ENCODE measurements at regions not wholly inside any gene's neighbourhood (a gene's known extent, or its start where the extent isn't known, plus 50 kb on each side); places are given as distances from the start of the nearest gene placed in this dataset.
"Not testable (repeated sequence)": the region's sequence is repeated elsewhere in the genome, so short reads cannot be mapped to it uniquely, and the experiment has no call there.

- DNase-seq (ENCODE audit: low spot score) = no peak
Measured at GRCh38 chr4:187484186-187484585, 511.4 kb upstream of the ZFP42 start.

- DNase-seq (ENCODE audit: low spot score) = no peak
Measured at GRCh38 chr4:187485676-187486075, 509.9 kb upstream of the ZFP42 start.

GRCh38 chr4:187491286-187491685 is 504.3 kb upstream of the ZFP42 start:
- no peak for DNase-seq (ENCODE audit: low spot score)

GRCh38 chr4:187491959-187492358 is 503.6 kb upstream of the ZFP42 start:
- no peak for DNase-seq (ENCODE audit: low spot score)

- DNase-seq (ENCODE audit: low spot score) = no peak
Measured at GRCh38 chr4:187493661-187494060, 501.9 kb upstream of the ZFP42 start.

- DNase-seq (ENCODE audit: low spot score) = no peak
Measured at GRCh38 chr4:187499956-187500355, 495.6 kb upstream of the ZFP42 start.

GRCh38 chr4:187500796-187501195 is 494.8 kb upstream of the ZFP42 start:
- no peak for DNase-seq (ENCODE audit: low spot score)

- no peak for DNase-seq (ENCODE audit: low spot score)
Measured at GRCh38 chr4:187501731-187502130, 493.8 kb upstream of the ZFP42 start.

GRCh38 chr4:187504974-187505797 is 490.4 kb upstream of the ZFP42 start:
- no peak for DNase-seq (ENCODE audit: low spot score)

- DNase-seq (ENCODE audit: low spot score) = not testable (repeated sequence)
Measured at GRCh38 chr4:187505798-187506141, 489.8 kb upstream of the ZFP42 start.

GRCh38 chr4:187516224-187516623 is 479.3 kb upstream of the ZFP42 start:
- no peak for DNase-seq (ENCODE audit: low spot score)

GRCh38 chr4:187541666-187542065 is 453.9 kb upstream of the ZFP42 start:
- DNase-seq (ENCODE audit: low spot score) = peak; percentile 22

GRCh38 chr4:187544461-187545053 is 451.0 kb upstream of the ZFP42 start:
- no peak for DNase-seq (ENCODE audit: low spot score)

GRCh38 chr4:187547316-187547715 is 448.3 kb upstream of the ZFP42 start:
- no peak for DNase-seq (ENCODE audit: low spot score)

GRCh38 chr4:187550256-187550950 is 445.2 kb upstream of the ZFP42 start:
- DNase-seq (ENCODE audit: low spot score) = peak; percentile 23

- DNase-seq (ENCODE audit: low spot score) = no peak
Measured at GRCh38 chr4:187552781-187553180, 442.8 kb upstream of the ZFP42 start.

GRCh38 chr4:187555174-187555573 is 440.4 kb upstream of the ZFP42 start:
- no peak for DNase-seq (ENCODE audit: low spot score)

GRCh38 chr4:187558391-187558790 is 437.2 kb upstream of the ZFP42 start:
- DNase-seq (ENCODE audit: low spot score) = no peak

GRCh38 chr4:187562345-187562744 is 433.2 kb upstream of the ZFP42 start:
- DNase-seq (ENCODE audit: low spot score) = no peak

GRCh38 chr4:187565416-187565815 is 430.2 kb upstream of the ZFP42 start:
- DNase-seq (ENCODE audit: low spot score) = no peak

- DNase-seq (ENCODE audit: low spot score) = no peak
Measured at GRCh38 chr4:187569871-187570270, 425.7 kb upstream of the ZFP42 start.

- DNase-seq (ENCODE audit: low spot score) = no peak
Measured at GRCh38 chr4:187575706-187576105, 419.9 kb upstream of the ZFP42 start.

- no peak for DNase-seq (ENCODE audit: low spot score)
Measured at GRCh38 chr4:187576751-187577150, 418.8 kb upstream of the ZFP42 start.

All from A172 (cell line).